ENCODE measurements at regions not wholly inside any gene's neighbourhood (a gene's known extent, or its start where the extent isn't known, plus 50 kb on each side); places are given as distances from the start of the nearest gene placed in this dataset.

GRCh38 chr5:178786859-178787499 is 56.5 kb upstream of the ZNF354A start:
- Mint-ChIP-seq H3K27me3 (peaks cover 3% of the 10 kb centered on the region), H3K9me3 (no peaks in the 10 kb centered on the region), H3K4me1 (no peaks in the 10 kb centered on the region), H3K36me3 (ENCODE audit: insufficient read depth) (no peaks in the 10 kb centered on the region), H3K4me3 (no peak overlapping the region), H3K27ac (ENCODE audit: low read depth) (no peak overlapping the region)
- no peak for DNase-seq (ENCODE audit: low spot score in 2 of 2)
- ATAC-seq (replicated peaks; ENCODE audit: extremely low read depth, poor library complexity, severe bottlenecking): no peak

DNA sequence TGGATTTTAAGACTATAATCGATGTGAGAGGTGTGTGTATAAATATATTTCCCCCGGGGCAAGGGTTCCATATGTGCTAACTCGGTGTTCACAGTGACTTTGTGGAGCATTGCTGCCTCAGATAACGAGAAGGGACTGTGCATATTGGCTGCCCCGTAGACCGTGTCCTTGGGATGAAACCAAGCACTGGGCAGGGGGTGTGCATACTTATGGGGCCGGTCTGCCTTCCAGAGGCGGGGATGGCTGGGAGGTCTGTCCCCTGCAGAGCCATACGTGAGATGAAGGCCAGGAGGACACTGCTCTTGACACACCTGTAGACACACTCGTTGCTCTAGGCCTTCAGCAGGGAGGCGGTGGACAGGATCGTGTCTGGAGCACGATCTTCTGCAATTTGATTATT is 56.0 kb upstream of the ZNF354A start:
- Mint-ChIP-seq H3K9me3 (no peaks in the 10 kb centered on the region), H3K27ac (ENCODE audit: low read depth) (no peak overlapping the region), H3K36me3 (ENCODE audit: insufficient read depth) (no peaks in the 10 kb centered on the region), H3K27me3 (peaks cover 8% of the 10 kb centered on the region), H3K4me1 (no peaks in the 10 kb centered on the region), H3K4me3 (no peak overlapping the region)
- ATAC-seq (replicated peaks; ENCODE audit: extremely low read depth, poor library complexity, severe bottlenecking) (no peak), DNase-seq (ENCODE audit: low spot score in 2 of 2) (no peak)

DNA sequence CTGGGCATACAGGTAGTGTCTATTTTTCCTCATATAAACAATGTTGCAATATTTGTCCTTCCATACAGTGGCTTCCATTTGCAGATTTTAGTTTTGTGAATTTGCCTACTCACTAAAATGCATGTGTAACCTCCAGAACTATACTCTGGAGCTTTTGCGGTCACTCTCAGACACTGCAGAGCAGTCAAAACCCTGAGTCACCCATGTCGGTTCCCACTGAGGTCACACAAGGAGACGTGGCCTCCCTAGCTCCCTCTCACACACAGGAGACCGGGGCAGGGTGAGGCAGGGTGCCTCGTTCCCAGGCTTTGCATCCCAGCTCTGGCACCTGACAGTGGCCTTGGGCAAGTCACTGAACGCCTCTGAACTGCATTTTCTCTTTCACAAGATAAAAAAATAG is 55.5 kb upstream of the ZNF354A start:
- no peak overlapping the region for H3K4me3 Mint-ChIP-seq
- H3K9me3 Mint-ChIP-seq: no peaks in the 10 kb centered on the region
- DNase-seq (ENCODE audit: low spot score in 2 of 2) (no peak), ATAC-seq (replicated peaks; ENCODE audit: extremely low read depth, poor library complexity, severe bottlenecking) (no peak)
- no peak overlapping the region for H3K27ac Mint-ChIP-seq (ENCODE audit: low read depth)
- H3K36me3 Mint-ChIP-seq (ENCODE audit: insufficient read depth): no peaks in the 10 kb centered on the region
- H3K4me1 Mint-ChIP-seq: no peaks in the 10 kb centered on the region
- H3K27me3 Mint-ChIP-seq: peaks cover 12% of the 10 kb centered on the region

GRCh38 chr5:178784391-178784790 is 53.9 kb upstream of the ZNF354A start:
- Mint-ChIP-seq H3K9me3 (no peaks in the 10 kb centered on the region), H3K27me3 (peaks cover 23% of the 10 kb centered on the region), H3K4me3 (no peak overlapping the region), H3K27ac (ENCODE audit: low read depth) (no peak overlapping the region), H3K4me1 (no peaks in the 10 kb centered on the region), H3K36me3 (ENCODE audit: insufficient read depth) (no peaks in the 10 kb centered on the region)
- ATAC-seq (replicated peaks; ENCODE audit: extremely low read depth, poor library complexity, severe bottlenecking) (no peak), DNase-seq (ENCODE audit: low spot score in 2 of 2) (no peak)

DNA sequence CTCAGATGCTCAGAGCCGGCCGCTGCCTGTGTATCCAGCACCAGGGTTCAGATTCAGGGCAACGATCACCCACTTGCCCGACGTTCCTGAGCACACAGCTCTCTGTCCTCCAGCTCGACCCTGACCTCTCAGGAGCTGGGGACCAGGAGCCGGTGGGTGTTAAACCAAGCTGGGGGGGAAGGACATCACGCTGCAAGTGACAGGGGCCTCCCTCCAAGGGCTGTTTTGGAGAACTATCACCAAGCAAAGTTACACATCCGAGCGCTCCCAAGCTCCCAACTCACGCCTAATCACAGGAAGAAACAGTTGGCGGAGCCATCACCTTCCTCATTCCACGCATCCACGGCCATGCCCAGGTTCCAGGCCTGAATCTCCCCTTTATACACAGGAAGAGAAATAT is 51.5 kb upstream of the ZNF354A start:
- no peak for DNase-seq (ENCODE audit: low spot score in 2 of 2)
- ATAC-seq (replicated peaks; ENCODE audit: extremely low read depth, poor library complexity, severe bottlenecking): no peak
- H3K36me3 Mint-ChIP-seq (ENCODE audit: insufficient read depth): no peaks in the 10 kb centered on the region
- H3K27me3 Mint-ChIP-seq: peaks cover 27% of the 10 kb centered on the region
- no peaks in the 10 kb centered on the region for H3K9me3 Mint-ChIP-seq
- no peak overlapping the region for H3K4me3 Mint-ChIP-seq
- H3K27ac Mint-ChIP-seq (ENCODE audit: low read depth): no peak overlapping the region
- no peaks in the 10 kb centered on the region for H3K4me1 Mint-ChIP-seq

DNA sequence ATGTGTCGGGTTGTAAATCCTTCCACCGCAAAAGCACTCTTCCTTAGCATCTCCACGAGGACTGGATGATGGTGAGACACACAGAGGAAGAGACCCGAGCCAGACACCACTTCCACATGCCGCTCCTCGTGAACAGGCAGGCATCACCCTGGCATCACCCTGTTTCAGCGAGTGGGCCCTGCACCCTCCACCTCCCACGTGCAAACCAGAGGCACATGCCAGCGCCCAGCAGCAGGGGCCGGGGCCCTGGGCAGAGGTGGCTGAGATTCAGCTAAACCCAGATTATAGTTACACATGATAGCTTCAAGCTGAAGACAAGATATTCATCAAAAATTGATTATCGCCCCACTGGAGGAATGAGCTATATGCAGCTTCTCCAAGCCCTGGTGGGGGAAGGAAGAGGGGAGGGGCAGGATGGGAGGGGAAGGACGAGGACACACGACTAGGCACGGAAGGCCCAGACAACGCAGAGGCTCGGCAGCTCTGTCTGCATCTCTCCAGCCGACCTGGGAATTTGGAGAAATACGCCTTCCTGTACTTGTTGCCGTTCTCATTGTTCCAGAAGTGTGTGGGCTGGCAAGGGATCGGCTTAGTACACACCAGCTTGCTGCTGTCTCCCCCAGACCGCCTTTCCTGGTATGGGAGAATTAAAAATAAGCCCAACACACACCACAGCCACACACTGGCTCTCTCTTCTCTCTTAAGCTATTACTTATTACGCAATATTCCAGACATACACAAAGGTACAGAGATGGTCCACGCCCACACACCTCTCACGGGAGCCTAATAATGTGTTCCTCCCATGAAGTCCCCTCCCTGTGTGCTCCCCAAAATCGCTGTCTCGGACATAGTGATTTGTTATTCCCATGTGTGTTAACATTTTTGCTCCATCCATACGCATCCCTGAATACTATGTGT is 50.4 kb upstream of the ZNF354A start:
- Mint-ChIP-seq H3K9me3 (no peaks in the 10 kb centered on the region), H3K27ac (ENCODE audit: low read depth) (no peak overlapping the region)
- no peak for ATAC-seq (replicated peaks; ENCODE audit: extremely low read depth, poor library complexity, severe bottlenecking)

More for the DNA sequence above, 50.4 kb upstream of the ZNF354A start:
- Mint-ChIP-seq H3K36me3 (ENCODE audit: insufficient read depth) (no peaks in the 10 kb centered on the region), H3K4me1 (no peaks in the 10 kb centered on the region), H3K27me3 (peaks cover 27% of the 10 kb centered on the region), H3K4me3 (no peak overlapping the region)
- no peak for DNase-seq (ENCODE audit: low spot score in 2 of 2)
